Embryonic facial prominence (tissue), 1 donor: ENCODE measurements at regions not wholly inside any gene's neighbourhood (a gene's known extent, or its start where the extent isn't known, plus 50 kb on each side); places are given as distances from the start of the nearest gene placed in this dataset.
"Not testable (repeated sequence)": the region's sequence is repeated elsewhere in the genome, so short reads cannot be mapped to it uniquely, and the experiment has no call there.

Experiments
- DNase-seq: peaks from one replicate; pipeline ENCODE4 v3.0.0-alpha.2; 2016; ENCODE audit errors: extremely low spot score

DNA sequence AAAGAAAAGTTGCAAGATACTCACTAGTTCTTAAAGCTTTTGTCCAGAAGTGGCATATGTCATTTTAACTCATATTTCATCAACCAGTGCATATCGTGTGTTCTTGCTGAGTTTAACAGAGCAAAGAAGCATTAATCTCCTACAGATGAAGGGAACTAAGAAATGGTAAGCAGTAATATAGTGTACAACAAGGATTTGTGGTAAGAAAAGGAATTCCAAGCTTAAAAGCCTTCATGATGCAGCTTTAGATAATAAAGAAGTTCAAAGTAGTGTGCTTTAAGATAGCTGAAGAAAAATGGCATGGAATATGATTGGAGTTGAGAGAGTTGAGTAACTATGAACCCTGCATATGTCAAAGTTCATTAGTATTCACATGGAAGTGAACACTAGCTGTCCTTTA is 649.8 kb upstream of the FSHR start:
- DNase-seq, result no peak

GRCh38 chr2:49801898-49802450 is 647.7 kb upstream of the FSHR start:
- no peak for DNase-seq

DNA sequence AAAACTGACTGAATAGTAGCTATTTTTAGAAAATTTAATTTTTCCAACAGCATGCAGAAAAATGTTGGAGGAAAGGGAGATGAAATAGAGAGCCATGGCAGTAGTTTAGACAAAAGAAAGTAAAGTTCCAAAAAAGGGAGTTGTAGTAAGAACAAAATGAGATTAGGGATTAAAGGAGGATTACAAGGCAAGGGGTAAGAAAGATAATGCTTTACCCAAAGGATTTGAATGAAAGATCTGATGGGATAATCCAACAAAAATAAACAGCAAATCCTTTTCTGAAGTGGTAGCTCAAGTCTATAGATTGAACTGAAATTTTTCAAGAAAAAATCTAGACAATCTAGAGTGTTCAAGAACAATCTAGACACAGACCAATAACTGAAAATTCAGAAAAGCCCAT is 644.3 kb upstream of the FSHR start:
- no peak for DNase-seq

DNA sequence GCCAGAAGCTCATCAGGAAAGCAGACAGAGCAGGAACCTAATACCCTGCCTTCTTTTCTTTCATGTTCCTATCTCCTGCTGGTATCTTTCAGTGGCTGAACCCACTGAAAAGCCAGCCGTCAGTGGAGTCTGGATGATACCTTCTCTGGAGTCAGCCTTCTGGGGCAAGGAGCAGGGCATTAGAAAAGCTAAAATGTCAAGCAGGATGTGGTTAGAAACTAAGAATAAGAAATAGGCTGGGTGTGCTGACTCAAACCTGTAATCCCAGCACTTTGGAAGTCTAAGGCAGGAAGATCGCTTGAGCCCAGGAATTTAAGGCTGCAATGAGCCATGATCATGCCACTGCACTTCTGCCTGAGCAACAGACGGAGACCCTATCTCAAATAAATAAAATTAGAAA is 642.0 kb upstream of the FSHR start:
- DNase-seq, result no peak

DNA sequence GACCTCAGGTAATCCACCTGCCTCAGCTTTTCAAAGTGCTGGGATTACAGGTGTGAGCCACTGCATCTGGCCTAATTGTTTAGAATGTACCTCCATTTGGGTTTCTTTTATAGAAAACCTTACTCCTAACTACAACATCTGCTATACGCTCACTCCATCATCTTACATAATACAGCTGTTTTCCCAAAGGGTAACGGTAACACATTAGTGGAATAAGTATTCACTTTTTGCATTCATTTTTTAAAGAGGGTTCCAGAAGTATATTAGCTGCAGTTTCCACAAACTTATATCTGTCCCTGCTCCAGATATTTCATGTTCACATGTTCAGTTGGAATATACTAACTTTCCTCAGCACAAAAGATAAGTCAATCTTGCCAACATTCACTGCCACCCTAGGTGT is 640.1 kb upstream of the FSHR start:
- no peak for DNase-seq

- no peak for DNase-seq
Measured at GRCh38 chr2:49788300-49788699, 634.0 kb upstream of the FSHR start.

DNA sequence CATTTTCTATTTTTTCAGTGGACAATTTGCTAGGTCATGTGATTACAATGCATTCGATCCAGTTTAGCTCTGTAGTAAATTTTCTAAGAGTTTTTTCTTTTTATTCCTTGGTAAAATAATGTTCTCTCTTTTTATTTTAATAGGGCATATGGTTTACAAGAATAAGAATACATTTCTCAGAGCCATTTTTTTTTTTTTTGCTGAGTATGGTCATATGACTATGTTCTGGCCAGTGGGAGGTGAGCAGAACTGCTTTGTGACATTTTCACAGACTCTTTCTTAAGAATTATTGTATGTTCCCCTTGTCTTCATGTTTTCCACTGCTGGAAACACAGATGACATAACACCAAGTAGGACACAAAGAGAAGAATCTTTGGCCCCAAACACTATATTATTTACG is 626.6 kb upstream of the FSHR start:
- no peak for DNase-seq

GRCh38 chr2:49772299-49772970 is 618.1 kb upstream of the FSHR start:
- DNase-seq, result no peak

DNA sequence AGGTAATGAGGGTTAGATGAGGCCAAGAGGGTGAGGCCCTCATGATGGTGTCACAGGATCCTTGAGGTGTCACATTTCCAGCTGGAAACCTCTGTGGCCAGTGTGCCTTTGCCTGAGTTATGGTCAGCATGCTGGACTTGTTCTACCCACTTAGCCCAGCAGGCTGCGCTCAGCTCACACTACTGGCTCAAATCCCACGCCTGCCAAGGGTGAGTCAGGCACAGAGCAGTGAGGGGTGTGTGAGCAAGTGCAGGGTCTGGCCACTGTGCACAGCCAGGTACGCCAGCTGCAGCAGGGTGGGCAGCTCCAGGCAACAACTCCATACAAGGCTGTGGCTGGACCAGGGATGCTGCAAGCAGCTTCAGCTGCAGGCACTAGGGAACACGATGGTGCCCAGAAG is 616.6 kb upstream of the FSHR start:
- no peak for DNase-seq

DNA sequence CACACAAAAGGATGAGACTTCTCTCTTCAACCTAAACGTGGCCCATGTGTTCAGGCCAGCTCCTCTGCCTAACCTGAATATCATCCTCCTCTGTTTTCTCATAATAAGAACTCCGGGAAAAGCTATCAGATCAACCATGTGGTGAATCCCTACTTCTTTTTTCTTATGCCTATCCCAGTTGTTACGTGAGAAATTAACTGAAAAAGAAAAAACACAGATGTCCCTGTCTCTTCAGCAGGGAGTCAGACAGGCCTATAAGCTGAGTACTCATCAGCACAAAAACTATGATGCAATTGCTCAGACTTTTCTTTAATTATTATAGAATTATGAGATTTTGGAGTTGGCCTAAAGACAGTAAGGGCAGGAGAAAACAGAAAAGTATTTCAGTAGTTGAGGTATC is 613.0 kb upstream of the FSHR start:
- DNase-seq, result no peak

- DNase-seq, result no peak
Measured at GRCh38 chr2:49755777-49756176, 601.5 kb upstream of the FSHR start.

DNA sequence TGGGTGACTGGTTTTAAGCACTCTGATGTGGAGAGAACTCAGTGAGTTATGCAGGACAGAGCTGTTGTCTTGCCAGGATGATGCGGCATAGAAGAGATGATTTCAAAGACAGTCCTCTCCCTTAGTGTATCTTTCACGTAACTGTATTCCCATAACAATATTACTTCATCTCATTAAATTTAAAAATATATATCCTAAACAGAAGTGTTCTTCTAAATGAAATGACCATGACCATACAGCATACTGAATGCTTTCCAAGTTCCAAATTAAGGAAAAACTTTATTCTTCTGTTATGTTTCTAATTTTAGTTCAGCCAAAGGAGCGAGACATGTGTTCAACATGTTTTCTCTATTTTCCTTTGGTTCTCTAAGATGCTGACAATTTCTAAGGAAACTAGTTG is 600.1 kb upstream of the FSHR start:
- DNase-seq, result no peak

GRCh38 chr2:49753344-49753985 is 599.1 kb upstream of the FSHR start:
- no peak for DNase-seq

DNA sequence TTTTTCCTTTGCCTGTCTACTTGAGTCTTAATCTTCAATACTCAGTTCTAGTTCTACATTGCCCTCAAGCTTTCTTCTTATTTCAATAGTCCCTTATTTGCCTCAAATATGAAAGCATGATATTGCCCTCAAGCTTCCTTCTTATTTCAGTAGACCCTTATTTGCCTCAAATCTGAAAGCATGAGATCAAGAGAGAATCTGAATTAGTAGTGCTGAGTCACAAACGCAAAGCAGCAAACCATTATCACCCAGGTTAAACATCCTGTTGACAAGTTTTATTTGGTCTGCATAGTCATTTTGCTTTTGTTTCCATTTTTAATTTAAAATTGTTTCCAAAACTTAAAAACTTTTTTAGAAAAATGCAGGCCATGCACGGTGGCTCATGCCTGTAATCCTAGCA is 583.3 kb upstream of the FSHR start:
- DNase-seq, result no peak

GRCh38 chr2:49732924-49733323 is 578.6 kb upstream of the FSHR start:
- DNase-seq, result not testable (repeated sequence)

GRCh38 chr2:49719241-49719640 is 564.9 kb upstream of the FSHR start:
- no peak for DNase-seq

DNA sequence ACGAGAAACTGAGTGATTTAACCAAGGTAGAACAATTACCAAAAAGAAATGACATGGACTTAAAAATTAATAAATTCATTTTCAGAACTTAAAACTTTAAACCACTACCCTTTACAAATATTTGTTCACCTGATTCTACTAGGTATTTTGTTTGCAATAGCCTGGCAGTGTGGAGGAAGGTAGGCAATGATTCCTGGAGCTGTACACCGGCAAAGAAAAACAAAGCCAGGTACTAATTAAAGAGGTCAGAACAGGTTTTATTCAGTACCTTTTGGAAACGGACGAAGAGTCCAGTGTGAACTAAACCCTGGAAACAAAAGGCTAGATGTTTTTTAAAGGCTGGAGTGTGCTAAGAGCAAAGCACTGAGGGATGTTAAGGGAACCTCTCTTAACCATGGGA is 561.3 kb upstream of the FSHR start:
- DNase-seq, result no peak

GRCh38 chr2:49714454-49714853 is 560.1 kb upstream of the FSHR start:
- no peak for DNase-seq

GRCh38 chr2:49702740-49703139 is 548.4 kb upstream of the FSHR start:
- DNase-seq, result no peak

DNA sequence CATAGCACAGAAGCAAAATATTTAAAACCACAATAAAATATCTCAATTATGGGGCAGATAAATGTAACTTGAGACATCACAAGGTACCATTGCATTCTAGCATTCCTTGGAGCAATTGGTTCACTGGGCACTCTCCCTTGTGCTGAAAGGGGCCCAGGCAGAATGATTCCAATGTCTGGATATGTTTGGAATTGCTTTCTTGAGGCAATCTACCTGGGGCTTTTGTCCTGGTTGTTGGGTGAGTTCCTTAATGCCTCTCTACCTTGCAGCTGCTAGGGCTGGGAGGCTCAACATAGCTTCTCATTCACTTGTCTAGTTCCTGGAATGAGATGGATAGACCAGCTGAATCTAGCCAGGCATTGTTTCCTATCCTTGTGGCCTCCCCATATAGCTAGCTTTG is 539.6 kb upstream of the FSHR start:
- DNase-seq, result no peak

GRCh38 chr2:49692022-49692421 is 537.7 kb upstream of the FSHR start:
- DNase-seq, result not testable (repeated sequence)

DNA sequence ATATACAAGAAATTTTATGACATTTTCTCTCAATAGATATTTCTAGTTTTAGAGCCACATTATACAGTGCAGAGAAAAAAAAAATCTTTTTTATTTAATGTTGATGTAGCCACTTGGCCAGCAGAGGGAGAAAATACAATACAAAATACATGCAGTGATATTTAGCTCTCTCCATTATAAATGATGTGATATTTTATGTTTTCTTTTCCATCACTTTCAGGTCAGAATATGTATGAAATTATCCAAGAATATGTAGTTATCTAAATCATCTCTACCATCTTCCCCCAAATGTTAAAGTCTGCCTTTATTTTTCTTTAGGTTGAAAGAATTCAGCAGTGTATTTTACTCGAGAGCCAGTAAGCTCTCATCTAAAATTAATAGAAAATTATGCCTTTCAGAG is 533.6 kb upstream of the FSHR start:
- peak; percentile 40 for DNase-seq

DNA sequence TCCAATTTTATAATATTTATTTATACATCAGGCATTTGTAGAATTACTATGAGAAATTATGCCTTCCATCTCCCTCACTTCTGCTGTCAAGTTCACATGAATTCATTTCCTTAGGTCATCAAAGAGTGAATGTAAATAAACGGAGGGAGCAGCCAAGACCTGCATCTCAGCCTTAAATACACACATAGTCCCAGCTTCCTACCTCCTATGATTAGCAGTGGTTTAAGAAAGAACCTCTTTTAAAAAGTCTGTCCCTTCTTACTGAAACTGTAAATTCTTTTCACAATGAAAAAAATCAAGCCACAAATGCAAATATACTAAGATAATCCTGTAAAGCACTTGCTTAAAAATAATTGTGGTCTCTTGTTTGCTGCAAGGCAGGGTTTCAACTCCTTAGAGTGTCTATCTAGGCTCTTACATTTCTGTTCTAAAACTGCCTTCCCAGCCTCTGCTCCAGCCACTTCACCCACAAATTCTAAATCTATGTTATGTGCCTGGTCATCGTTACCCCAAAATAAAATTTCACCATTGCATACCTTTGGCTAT is 532.7 kb upstream of the FSHR start:
- DNase-seq, result no peak
